AG10803 (cell line): ENCODE measurements at regions not wholly inside any gene's neighbourhood (a gene's known extent, or its start where the extent isn't known, plus 50 kb on each side); places are given as distances from the start of the nearest gene placed in this dataset.
"Not testable (repeated sequence)": the region's sequence is repeated elsewhere in the genome, so short reads cannot be mapped to it uniquely, and the experiment has no call there.

Experiments used
- DNase-seq: peaks from one replicate; pipeline ENCODE4 v3.0.0; 2010; ENCODE audit warnings: low read depth
- H3K4me3 ChIP-seq: 2 replicates; pipeline ENCODE4 v1.5.1; 2011; ENCODE audit warnings: mild to moderate bottlenecking, low read length, control low read depth
- TF ChIP-seq, protein P1 (sequence below): conservative IDR thresholded peaks from 2 replicates; pipeline ENCODE4 v1.5.1; 2011; ENCODE audit warnings: mild to moderate bottlenecking, low read length, control low read depth, inconsistent platforms

DNA sequence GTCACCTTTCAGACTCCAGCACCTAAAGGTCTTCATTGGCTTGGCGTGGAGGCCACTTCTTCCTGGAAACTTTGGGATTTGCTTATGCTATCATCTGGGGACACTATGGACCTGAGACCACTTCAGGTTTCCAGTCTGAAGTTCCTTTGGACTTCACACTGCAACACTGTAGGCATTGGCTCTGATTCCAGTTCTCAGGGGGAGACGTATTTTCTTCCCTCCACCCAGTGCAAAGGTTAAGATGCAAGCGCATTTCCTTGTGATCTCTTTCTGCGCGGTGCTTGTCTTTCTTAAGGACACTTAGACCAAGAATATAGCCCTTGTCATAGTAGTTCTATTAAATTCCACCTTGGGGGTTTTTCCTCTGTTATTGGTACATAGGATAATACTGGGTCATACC lies 299.8 kb downstream of the TSHZ3 start:
- no peak overlapping the region for H3K4me3 ChIP-seq
- TF ChIP-seq, protein P1, sequence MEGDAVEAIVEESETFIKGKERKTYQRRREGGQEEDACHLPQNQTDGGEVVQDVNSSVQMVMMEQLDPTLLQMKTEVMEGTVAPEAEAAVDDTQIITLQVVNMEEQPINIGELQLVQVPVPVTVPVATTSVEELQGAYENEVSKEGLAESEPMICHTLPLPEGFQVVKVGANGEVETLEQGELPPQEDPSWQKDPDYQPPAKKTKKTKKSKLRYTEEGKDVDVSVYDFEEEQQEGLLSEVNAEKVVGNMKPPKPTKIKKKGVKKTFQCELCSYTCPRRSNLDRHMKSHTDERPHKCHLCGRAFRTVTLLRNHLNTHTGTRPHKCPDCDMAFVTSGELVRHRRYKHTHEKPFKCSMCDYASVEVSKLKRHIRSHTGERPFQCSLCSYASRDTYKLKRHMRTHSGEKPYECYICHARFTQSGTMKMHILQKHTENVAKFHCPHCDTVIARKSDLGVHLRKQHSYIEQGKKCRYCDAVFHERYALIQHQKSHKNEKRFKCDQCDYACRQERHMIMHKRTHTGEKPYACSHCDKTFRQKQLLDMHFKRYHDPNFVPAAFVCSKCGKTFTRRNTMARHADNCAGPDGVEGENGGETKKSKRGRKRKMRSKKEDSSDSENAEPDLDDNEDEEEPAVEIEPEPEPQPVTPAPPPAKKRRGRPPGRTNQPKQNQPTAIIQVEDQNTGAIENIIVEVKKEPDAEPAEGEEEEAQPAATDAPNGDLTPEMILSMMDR = no peak
- no peak for DNase-seq

DNA sequence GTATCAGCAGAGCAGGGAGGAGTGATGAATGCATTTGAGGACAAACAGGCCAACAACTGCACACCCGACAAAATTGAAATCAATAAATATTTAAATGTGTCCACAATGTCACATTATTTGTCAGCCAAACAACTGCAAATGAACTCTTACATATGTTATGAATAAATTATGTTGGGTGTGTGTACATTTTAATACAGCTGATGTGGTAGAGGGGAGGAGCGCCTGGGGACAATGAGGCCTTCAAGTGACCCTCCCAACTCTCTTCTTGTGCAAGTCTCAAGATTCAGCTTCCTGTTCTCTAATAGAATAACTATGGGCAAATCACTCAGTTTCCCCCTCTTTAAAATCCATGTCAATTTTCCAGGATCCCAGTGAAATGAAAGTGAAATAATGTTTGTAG lies 303.2 kb downstream of the TSHZ3 start:
- TF ChIP-seq, protein P1 = no peak
- H3K4me3 ChIP-seq = no peak overlapping the region
- DNase-seq = no peak

DNA sequence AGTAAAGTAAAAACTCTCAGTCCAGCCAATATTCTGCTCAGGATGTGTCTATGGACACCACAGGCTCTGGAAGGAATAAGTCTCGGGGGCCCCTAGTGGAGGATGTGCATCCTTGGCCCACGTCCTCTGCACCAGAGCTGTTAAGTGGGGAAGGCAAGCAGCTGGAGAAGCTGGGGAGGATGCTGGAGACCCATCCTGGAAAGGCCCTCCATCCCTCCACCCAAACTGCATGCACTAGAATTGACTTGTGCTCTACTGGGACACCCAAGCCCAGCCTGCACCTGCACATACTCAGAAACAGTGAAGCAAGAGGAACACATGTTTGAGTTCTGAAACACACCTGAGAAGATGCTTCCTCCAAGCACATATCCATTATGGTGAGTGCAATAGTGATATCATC lies 307.8 kb downstream of the TSHZ3 start:
- no peak overlapping the region for H3K4me3 ChIP-seq
- TF ChIP-seq, protein P1 = no peak
- no peak for DNase-seq

DNA sequence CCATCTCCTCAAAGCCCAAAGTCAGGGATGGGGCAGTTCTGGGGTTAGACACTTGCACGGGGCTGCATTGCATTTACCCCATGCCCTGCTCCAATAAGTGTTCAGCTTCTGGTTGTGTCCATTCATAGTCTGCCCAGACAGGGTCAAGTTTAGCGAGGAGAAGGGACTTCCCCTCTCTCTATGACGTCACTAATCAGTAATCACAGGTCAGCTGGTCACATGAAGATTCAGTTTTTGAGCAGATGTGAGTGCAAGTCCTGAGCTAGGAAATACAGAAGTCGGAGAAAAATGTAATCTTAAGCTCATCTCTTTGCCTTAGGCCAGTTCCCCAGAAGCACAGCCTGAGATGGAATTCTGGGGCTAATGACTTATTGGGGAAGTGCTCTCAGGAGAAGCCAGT lies 310.1 kb downstream of the TSHZ3 start:
- no peak overlapping the region for H3K4me3 ChIP-seq
- TF ChIP-seq, protein P1 = no peak
- no peak for DNase-seq

DNA sequence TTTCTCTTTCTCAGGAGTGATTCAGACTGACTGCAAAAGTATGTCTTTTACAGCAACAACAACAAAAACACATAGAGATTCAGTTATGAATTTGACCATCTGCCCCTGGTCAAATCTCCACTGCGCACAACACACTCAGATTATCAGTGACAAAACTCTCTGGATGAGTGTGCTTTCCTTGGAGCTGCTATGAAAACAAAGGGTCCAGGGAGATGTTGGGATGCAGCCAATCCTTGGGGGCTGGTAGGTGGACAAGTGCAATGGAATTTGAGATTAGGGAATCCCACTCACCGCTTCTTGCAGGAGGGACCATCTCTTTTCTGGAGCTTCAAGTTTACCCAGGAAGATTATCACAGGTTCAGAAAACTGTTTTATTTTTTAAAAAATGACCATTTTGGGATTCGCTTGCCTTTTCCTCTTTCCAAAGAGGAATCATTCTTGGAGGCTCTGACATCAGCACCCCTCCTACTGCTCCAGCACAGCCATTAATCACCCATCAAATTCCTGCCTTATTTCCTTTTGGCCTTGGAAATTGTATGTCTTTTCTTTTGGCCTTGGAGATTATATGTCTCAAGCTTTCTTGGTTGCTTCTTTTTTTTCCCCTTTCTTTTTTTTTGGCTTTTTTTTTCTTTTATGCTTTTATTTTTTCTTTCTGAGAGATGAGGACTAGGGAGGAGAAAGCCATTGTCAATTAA lies 311.8 kb downstream of the TSHZ3 start:
- no peak for DNase-seq
- TF ChIP-seq, protein P1 = no peak
- H3K4me3 ChIP-seq = no peak overlapping the region

DNA sequence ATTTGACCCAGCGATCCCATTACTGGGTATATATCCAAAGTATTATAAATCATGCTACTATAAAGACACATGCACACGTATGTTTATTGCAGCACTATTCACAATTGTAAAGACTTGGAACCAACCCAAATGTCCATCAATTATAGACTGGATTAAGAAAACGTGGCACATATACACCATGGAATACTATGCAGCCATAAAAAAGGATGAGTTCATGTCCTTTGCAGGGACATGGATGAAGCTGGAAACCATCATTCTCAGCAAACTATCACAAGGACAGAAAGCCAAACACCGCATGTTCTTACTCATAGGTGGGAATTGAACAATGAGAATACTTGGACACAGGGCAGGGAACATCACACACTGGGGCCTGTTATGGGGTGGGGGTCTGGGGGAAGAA lies 317.8 kb downstream of the TSHZ3 start:
- H3K4me3 ChIP-seq, DNase-seq: not testable (repeated sequence)

DNA sequence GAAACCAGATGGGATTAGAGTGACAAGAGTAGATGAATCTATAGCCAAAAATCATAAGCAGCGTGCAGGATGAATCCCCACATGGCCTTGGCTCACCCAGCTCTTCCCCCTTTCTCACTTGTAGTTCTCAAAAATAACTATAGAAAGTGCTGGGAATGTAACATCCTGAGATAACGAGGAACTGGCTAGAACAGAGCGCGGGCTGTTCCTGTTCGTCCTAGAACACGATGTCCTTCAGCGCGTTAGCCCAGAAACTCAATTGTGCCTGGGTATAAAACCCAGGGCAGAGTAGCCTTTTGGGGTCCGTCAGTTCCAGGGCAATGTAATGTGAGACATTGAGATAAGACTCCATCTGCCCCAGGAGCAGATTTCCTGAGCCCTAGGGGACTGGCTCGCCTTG lies 326.2 kb downstream of the TSHZ3 start:
- no peak for DNase-seq
- H3K4me3 ChIP-seq = no peak overlapping the region
- TF ChIP-seq, protein P1 = no peak

DNA sequence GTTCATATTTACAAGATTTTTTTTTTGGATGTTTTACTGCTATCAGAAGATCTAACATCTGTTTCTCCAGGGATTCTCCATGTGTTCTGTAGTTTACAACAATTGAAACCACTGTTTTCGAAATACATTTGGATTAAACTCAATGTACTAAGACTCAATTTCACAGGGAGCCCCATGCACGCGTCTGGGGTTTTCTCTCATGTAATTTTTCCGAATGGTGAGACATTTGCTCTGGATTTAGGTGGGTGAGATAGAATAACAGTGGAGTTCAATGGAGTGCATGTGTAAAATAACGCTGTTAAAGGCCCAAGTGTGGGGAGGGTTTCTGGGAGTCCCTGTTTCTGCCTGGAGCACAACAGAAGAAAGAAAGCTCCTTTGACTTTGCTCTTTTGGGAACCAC lies 330.3 kb downstream of the TSHZ3 start:
- TF ChIP-seq, protein P1 = no peak
- no peak overlapping the region for H3K4me3 ChIP-seq
- DNase-seq = no peak
